ENCODE measurements at regions not wholly inside any gene's neighbourhood (a gene's known extent, or its start where the extent isn't known, plus 50 kb on each side); places are given as distances from the start of the nearest gene placed in this dataset.

DNA sequence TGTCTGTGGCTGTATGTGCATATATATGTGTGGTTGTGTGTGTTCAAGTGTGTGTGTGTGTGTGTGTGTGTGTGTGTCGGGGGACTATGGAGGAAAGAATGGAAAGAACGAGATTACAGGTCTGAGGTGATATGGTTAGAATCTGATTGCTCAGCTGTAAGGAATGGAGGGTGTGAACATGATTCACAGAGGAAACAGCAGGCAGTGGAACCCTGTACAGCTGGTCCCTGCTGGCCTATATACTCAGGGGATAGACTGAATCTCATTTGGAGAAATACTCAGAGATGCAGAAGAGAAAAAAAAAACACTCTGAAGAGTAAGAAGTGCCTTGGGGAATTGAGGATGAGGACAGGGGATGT is 180.1 kb upstream of the ESRRG start:
- TF ChIP-seq RARB (CRISPR knock-in tag; IDR thresholded peaks at IDR 0.05) (no peak), ZFP3 (CRISPR knock-in tag; IDR thresholded peaks at IDR 0.05) (no peak), ARNTL (CRISPR knock-in tag; IDR thresholded peaks at IDR 0.05; ENCODE audit: borderline replicate concordance, low read depth) (no peak)
- TF ChIP-seq, protein P1, sequence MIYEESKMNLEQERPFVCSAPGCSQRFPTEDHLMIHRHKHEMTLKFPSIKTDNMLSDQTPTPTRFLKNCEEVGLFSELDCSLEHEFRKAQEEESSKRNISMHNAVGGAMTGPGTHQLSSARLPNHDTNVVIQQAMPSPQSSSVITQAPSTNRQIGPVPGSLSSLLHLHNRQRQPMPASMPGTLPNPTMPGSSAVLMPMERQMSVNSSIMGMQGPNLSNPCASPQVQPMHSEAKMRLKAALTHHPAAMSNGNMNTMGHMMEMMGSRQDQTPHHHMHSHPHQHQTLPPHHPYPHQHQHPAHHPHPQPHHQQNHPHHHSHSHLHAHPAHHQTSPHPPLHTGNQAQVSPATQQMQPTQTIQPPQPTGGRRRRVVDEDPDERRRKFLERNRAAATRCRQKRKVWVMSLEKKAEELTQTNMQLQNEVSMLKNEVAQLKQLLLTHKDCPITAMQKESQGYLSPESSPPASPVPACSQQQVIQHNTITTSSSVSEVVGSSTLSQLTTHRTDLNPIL (CRISPR knock-in tag; IDR thresholded peaks at IDR 0.05; ENCODE audit: low read depth): no peak

Measured in SK-N-SH treated with all-trans-retinoic acid at 6 μM for 48 hours (cell line).